ENCODE measurements at regions not wholly inside any gene's neighbourhood (a gene's known extent, or its start where the extent isn't known, plus 50 kb on each side); places are given as distances from the start of the nearest gene placed in this dataset.

GRCh38 chr10:45514291-45515270 lies 140.6 kb downstream of the ALOX5 start:
- Histone ChIP-seq H3K9ac (ENCODE audit: control insufficient read depth, insufficient read depth, low read length) (no peak overlapping the region), H3K79me2 (ENCODE audit: control insufficient read depth, insufficient read depth, low read length) (no peaks in the 10 kb centered on the region)
- SMC1A ChIA-PET (ENCODE audit: uncharacterized antibody, unreplicated experiment) = interaction anchor here (0.8 to 1.2 kb wide), 2 partner anchors 42 to 50 kb away, joined by 3 read pairs; no protein-coding TSS in a partner anchor

More at GRCh38 chr10:45514291-45515270, 140.6 kb downstream of the ALOX5 start:
- Histone ChIP-seq H3K27me3 (replicated peaks in 1 of 2; ENCODE audit: control insufficient read depth in 2 of 2, insufficient read depth in 2 of 2, low read length in 1 of 2) (no peaks in the 10 kb centered on the region), H3K4me1 (ENCODE audit: control insufficient read depth, insufficient read depth, low read length) (no peaks in the 10 kb centered on the region), H2AFZ (ENCODE audit: control insufficient read depth, low read depth, low read length) (no peak overlapping the region), H3K36me3 (ENCODE audit: control insufficient read depth in 2 of 2, insufficient read depth in 2 of 2, low read length in 1 of 2) (no peaks in the 10 kb centered on the region), H3K4me3 (no peak overlapping the region), H3K27ac (ENCODE audit: control insufficient read depth, insufficient read depth) (no peak overlapping the region), H3K9me3 (replicated peaks; ENCODE audit: control insufficient read depth, insufficient read depth, low read length) (no peaks in the 10 kb centered on the region), H4K20me1 (ENCODE audit: control insufficient read depth, insufficient read depth) (no peaks in the 10 kb centered on the region), H3K4me2 (ENCODE audit: control insufficient read depth, insufficient read depth) (no peak overlapping the region)
- CTCF ChIA-PET = no interaction called here
- 81% methylated on average over 12 of the region's 12 CpGs for WGBS (ENCODE audit: insufficient coverage, insufficient replicate concordance, low lambda C conversion rate, missing lambda C conversion rate)
- POLR2A ChIA-PET = no interaction called here
- intact Hi-C loops (cut with micrococcal nuclease; ENCODE audit: unreplicated experiment) (no loop called here), in situ Hi-C loops (cut with MboI) (no loop called here)
- TF ChIP-seq USF1 (IDR thresholded peaks at IDR 0.05; ENCODE audit: borderline replicate concordance, extremely low read length, insufficient read depth, low read depth, low read length) = no peak
- no peak for TF ChIP-seq PRDM15 (CRISPR knock-in tag; IDR thresholded peaks at IDR 0.05)
- no peak for TF ChIP-seq NFYA (IDR thresholded peaks at IDR 0.05; ENCODE audit: borderline replicate concordance, low read depth, low read length)
- TF ChIP-seq BHLHE40 (IDR thresholded peaks at IDR 0.05; ENCODE audit: borderline replicate concordance in 1 of 2, low read depth in 2 of 2, low read length in 1 of 2) = no peak
- TF ChIP-seq PKNOX1 (IDR thresholded peaks at IDR 0.05) = no peak
- no peak for TF ChIP-seq POLR2AphosphoS5 (IDR thresholded peaks at IDR 0.05; ENCODE audit: low read length)
- TF ChIP-seq SREBF2 (IDR thresholded peaks at IDR 0.05; ENCODE audit: low read length) = no peak
- TF ChIP-seq, protein P1, sequence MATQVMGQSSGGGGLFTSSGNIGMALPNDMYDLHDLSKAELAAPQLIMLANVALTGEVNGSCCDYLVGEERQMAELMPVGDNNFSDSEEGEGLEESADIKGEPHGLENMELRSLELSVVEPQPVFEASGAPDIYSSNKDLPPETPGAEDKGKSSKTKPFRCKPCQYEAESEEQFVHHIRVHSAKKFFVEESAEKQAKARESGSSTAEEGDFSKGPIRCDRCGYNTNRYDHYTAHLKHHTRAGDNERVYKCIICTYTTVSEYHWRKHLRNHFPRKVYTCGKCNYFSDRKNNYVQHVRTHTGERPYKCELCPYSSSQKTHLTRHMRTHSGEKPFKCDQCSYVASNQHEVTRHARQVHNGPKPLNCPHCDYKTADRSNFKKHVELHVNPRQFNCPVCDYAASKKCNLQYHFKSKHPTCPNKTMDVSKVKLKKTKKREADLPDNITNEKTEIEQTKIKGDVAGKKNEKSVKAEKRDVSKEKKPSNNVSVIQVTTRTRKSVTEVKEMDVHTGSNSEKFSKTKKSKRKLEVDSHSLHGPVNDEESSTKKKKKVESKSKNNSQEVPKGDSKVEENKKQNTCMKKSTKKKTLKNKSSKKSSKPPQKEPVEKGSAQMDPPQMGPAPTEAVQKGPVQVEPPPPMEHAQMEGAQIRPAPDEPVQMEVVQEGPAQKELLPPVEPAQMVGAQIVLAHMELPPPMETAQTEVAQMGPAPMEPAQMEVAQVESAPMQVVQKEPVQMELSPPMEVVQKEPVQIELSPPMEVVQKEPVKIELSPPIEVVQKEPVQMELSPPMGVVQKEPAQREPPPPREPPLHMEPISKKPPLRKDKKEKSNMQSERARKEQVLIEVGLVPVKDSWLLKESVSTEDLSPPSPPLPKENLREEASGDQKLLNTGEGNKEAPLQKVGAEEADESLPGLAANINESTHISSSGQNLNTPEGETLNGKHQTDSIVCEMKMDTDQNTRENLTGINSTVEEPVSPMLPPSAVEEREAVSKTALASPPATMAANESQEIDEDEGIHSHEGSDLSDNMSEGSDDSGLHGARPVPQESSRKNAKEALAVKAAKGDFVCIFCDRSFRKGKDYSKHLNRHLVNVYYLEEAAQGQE (IDR thresholded peaks at IDR 0.05; ENCODE audit: low read depth, low read length) = no peak
- no peak for TF ChIP-seq PAX5 (IDR thresholded peaks at IDR 0.05; ENCODE audit: borderline replicate concordance, low read depth, low read length)
- FAIRE-seq = no peak
- no peak for ATAC-seq
- RAD21 ChIA-PET (ENCODE audit: unreplicated experiment) = no interaction called here
- DNase-seq (ENCODE audit: low read depth, low spot score) = no peak
- no TSS peak for BruUV-seq (replicated peaks)

All from GM12878 (cell line).